GM12878 (cell line): ENCODE measurements at regions not wholly inside any gene's neighbourhood (a gene's known extent, or its start where the extent isn't known, plus 50 kb on each side); places are given as distances from the start of the nearest gene placed in this dataset.

ENCODE experiments used
- ATAC-seq: fragments of 200-7000 bp; cut with Tn5 transposase; 3 replicates; pipeline ENCODE4 v1.9.1; 2020; ENCODE audit warnings: mild to moderate bottlenecking, moderate library complexity
- BruUV-seq: library from RNA; stranded (reverse); fragments of 400-500 nt; replicated peaks from 2 replicates; lab custom pipeline; 2021; lab: Mats Ljungman, UMichigan
- CTCF ChIA-PET: fragments of 300-600 bp; sonication (Branson Sonifier 250); formaldehyde crosslinking; extraction: SDS; loops from one replicate; lab custom pipeline; 2021; ENCODE audit warnings: inconsistent platforms; lab: Yijun Ruan, JAX
- POLR2A ChIA-PET: fragments of 350-600 bp; formaldehyde crosslinking; extraction: SDS; loops from one replicate; lab custom pipeline; 2021; ENCODE audit warnings: inconsistent platforms; lab: Charles Lee
- RAD21 ChIA-PET: fragments of 300-600 bp; sonication (Branson Sonifier 250); formaldehyde crosslinking; loops from one replicate; lab custom pipeline; 2023; ENCODE audit warnings: antibody characterized with exemption; ENCODE audit not compliant: unreplicated experiment; lab: Charles Lee
- SMC1A ChIA-PET: fragments of 300-600 bp; sonication (Branson Sonifier 250); formaldehyde crosslinking; loops from one replicate; lab custom pipeline; 2023; ENCODE audit not compliant: unreplicated experiment, uncharacterized antibody; lab: Charles Lee
- DNase-seq: peaks from one replicate; pipeline ENCODE4 v3.0.0-alpha.2; 2011; ENCODE audit warnings: low read depth, low spot score
- FAIRE-seq: peaks from 3 replicates; lab custom pipeline; 2011; peaks lifted over from hg19 to GRCh38; lab: Jason Lieb, UNC
- H2AFZ ChIP-seq: 2 replicates; pipeline ENCODE4 v1.6.0; 2011; ENCODE audit warnings: low read depth, low read length, control low read depth; ENCODE audit not compliant: control insufficient read depth
- H3K27ac ChIP-seq: 2 replicates; pipeline ENCODE4 v1.5.1; 2011; ENCODE audit warnings: control low read depth; ENCODE audit not compliant: control insufficient read depth, insufficient read depth
- H3K27me3 ChIP-seq, 2 experiments: replicated peaks in 1 of 2; 2 replicates each; pipeline versions ENCODE4 v1.6.0 to v1.6.1; 2011; ENCODE audit warnings: low read length in 1 of 2; ENCODE audit not compliant: control insufficient read depth in 2 of 2, insufficient read depth in 2 of 2
- H3K36me3 ChIP-seq, 2 experiments: 2 replicates each; pipeline ENCODE4 v1.5.1; 2011; ENCODE audit warnings: low read length in 1 of 2; ENCODE audit not compliant: control insufficient read depth in 2 of 2, insufficient read depth in 2 of 2
- H3K4me1 ChIP-seq: 2 replicates; pipeline ENCODE4 v1.6.1; 2011; ENCODE audit warnings: mild to moderate bottlenecking, low read length, moderate library complexity, mixed read lengths; ENCODE audit not compliant: control insufficient read depth, insufficient read depth
- H3K4me2 ChIP-seq: 2 replicates; pipeline ENCODE4 v1.6.0; 2011; ENCODE audit warnings: control low read depth; ENCODE audit not compliant: control insufficient read depth, insufficient read depth
- H3K4me3 ChIP-seq: fragments of 200-600 bp; sonication (generic); 2 replicates; pipeline ENCODE4 v1.5.1; 2016
- H3K79me2 ChIP-seq: 2 replicates; pipeline ENCODE4 v1.6.0; 2011; ENCODE audit warnings: low read length; ENCODE audit not compliant: control insufficient read depth, insufficient read depth
- H3K9ac ChIP-seq: 2 replicates; pipeline ENCODE4 v1.8.0; 2011; ENCODE audit warnings: low read length, control low read depth, mixed read lengths; ENCODE audit not compliant: control insufficient read depth, insufficient read depth
- H3K9me3 ChIP-seq: replicated peaks from 3 replicates; pipeline ENCODE4 v1.5.1; 2011; ENCODE audit warnings: mild to moderate bottlenecking, low read length; ENCODE audit not compliant: control insufficient read depth, insufficient read depth
- H4K20me1 ChIP-seq: 2 replicates; pipeline ENCODE4 v1.6.0; 2011; ENCODE audit not compliant: control insufficient read depth, insufficient read depth
- CHD2 ChIP-seq: IDR thresholded peaks from 2 replicates; pipeline ENCODE4 v1.6.1; 2011; ENCODE audit warnings: low read depth, low read length, improper control_type of control experiment, borderline replicate concordance
- CHD4 ChIP-seq: fragments of 200-600 bp; sonication (generic); IDR thresholded peaks from 2 replicates; pipeline ENCODE4 v1.6.1; 2016; ENCODE audit warnings: mild to moderate bottlenecking
- E2F8 ChIP-seq: fragments of 450-650 bp; IDR thresholded peaks from 2 replicates; pipeline ENCODE4 v1.6.1; 2018; ENCODE audit warnings: mild to moderate bottlenecking, low read depth, moderate library complexity; ENCODE audit not compliant: partially characterized antibody
- IRF3 ChIP-seq: fragments of 450-650 bp; IDR thresholded peaks from 2 replicates; pipeline ENCODE4 v1.6.1; 2014; ENCODE audit warnings: mild to moderate bottlenecking
- MEF2B ChIP-seq: fragments of 450-650 bp; IDR thresholded peaks from 2 replicates; pipeline ENCODE4 v1.6.1; 2018; ENCODE audit warnings: mild to moderate bottlenecking, moderate library complexity; ENCODE audit not compliant: partially characterized antibody, poor library complexity, severe bottlenecking
- MTA2 ChIP-seq: fragments of 450-650 bp; IDR thresholded peaks from 2 replicates; pipeline ENCODE4 v1.6.1; 2016; ENCODE audit warnings: low read depth, mild to moderate bottlenecking, moderate library complexity
- RCOR1 ChIP-seq: conservative IDR thresholded peaks from 2 replicates; pipeline ENCODE4 v1.6.1; 2012; ENCODE audit warnings: low read depth, low read length, improper control_type of control experiment
- TCF7 ChIP-seq: IDR thresholded peaks from 2 replicates; pipeline ENCODE4 v1.6.1; 2014; ENCODE audit warnings: antibody characterized with exemption, borderline replicate concordance
- YBX1 ChIP-seq: fragments of 450-650 bp; IDR thresholded peaks from 2 replicates; pipeline ENCODE4 v1.6.1; 2016; ENCODE audit warnings: antibody characterized with exemption
- YY1 ChIP-seq: IDR thresholded peaks from 2 replicates; pipeline ENCODE4 v1.6.1; 2011; ENCODE audit warnings: low read depth, mild to moderate bottlenecking, low read length
- ZNF24 ChIP-seq: fragments of 450-650 bp; IDR thresholded peaks from 2 replicates; pipeline ENCODE4 v1.6.1; 2017; ENCODE audit warnings: antibody characterized with exemption, mild to moderate bottlenecking
- ZNF622 ChIP-seq: fragments of 450-650 bp; IDR thresholded peaks from 2 replicates; pipeline ENCODE4 v1.6.1; 2017; ENCODE audit warnings: mild to moderate bottlenecking, inconsistent platforms
- ZNF687 ChIP-seq: fragments of 450-650 bp; IDR thresholded peaks from 2 replicates; pipeline ENCODE4 v1.6.1; 2017; ENCODE audit warnings: mild to moderate bottlenecking, moderate library complexity
- WGBS: methylation state at CpG from one replicate; pipeline ENCODE4 v1.1.6; 2016; ENCODE audit warnings: low lambda C conversion rate; ENCODE audit not compliant: insufficient replicate concordance, insufficient coverage; ENCODE audit errors: missing lambda C conversion rate; 5-methylcytosine and 5-hydroxymethylcytosine counted together
- in situ Hi-C: fragments of 300-500 bp; cut with MboI; formaldehyde crosslinking; loops from 9 replicates; pipeline ENCODE4 v1.14.3; 2018; ENCODE audit warnings: mixed read lengths
- intact Hi-C: fragments of 100-400 bp; cut with micrococcal nuclease; formaldehyde crosslinking; loops from one replicate; pipeline ENCODE4 v1.14.2; 2022; ENCODE audit not compliant: unreplicated experiment
- TF ChIP-seq, protein P1 (sequence below): IDR thresholded peaks from 2 replicates; pipeline ENCODE4 v1.6.1; 2012; ENCODE audit warnings: low read length, inconsistent platforms

DNA sequence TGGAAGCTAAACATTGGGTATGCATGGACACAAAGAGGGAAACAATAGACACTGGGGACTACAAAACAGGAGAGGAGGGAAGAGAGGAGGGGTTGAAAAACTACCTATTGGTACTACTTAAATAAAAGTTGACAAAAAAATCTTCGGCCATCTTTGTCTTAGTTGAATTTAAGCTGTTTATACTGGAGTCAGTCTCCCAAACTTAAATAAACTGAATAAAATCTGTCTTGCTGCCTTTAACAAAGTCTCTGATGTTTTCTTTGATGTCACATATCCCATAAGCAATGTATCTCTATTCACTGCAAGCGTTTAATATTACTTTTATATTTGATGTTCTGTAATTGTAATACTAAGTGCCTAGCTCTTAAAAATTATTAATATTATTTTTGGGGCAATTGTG is 409.2 kb upstream of the EPHA7 start:
- Histone ChIP-seq H3K9me3 (no peaks in the 10 kb centered on the region), H4K20me1 (no peaks in the 10 kb centered on the region), H3K9ac (no peak overlapping the region), H3K4me2 (no peak overlapping the region), H3K79me2 (no peaks in the 10 kb centered on the region), H3K27me3 (no peaks in the 10 kb centered on the region), H3K27ac (no peak overlapping the region), H2AFZ (no peak overlapping the region), H3K36me3 (no peaks in the 10 kb centered on the region), H3K4me3 (no peak overlapping the region), H3K4me1 (no peaks in the 10 kb centered on the region)
- DNase-seq (no peak), FAIRE-seq (no peak), ATAC-seq (no peak)
- SMC1A ChIA-PET = interaction anchor here (1.0 kb wide), 1 partner anchor 9 kb away, joined by 5 read pairs; no protein-coding TSS in a partner anchor
- TF ChIP-seq TCF7 (no peak), CHD4 (no peak), CHD2 (no peak), YBX1 (no peak), ZNF687 (no peak), ZNF24 (no peak), RCOR1 (no peak), IRF3 (no peak), E2F8 (no peak), YY1 (no peak), MEF2B (no peak), ZNF622 (no peak), MTA2 (no peak)
- TF ChIP-seq, protein P1, sequence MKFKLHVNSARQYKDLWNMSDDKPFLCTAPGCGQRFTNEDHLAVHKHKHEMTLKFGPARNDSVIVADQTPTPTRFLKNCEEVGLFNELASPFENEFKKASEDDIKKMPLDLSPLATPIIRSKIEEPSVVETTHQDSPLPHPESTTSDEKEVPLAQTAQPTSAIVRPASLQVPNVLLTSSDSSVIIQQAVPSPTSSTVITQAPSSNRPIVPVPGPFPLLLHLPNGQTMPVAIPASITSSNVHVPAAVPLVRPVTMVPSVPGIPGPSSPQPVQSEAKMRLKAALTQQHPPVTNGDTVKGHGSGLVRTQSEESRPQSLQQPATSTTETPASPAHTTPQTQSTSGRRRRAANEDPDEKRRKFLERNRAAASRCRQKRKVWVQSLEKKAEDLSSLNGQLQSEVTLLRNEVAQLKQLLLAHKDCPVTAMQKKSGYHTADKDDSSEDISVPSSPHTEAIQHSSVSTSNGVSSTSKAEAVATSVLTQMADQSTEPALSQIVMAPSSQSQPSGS = no peak
- POLR2A ChIA-PET = no interaction called here
- CTCF ChIA-PET = no interaction called here
- 21% methylated on average over 2 of the region's 2 CpGs for WGBS
- BruUV-seq = no TSS peak
- RAD21 ChIA-PET = no interaction called here
- in situ Hi-C loops = no loop called here
- intact Hi-C loops = no loop called here
